K562 (cell line): ENCODE measurements at regions not wholly inside any gene's neighbourhood (a gene's known extent, or its start where the extent isn't known, plus 50 kb on each side); places are given as distances from the start of the nearest gene placed in this dataset.

Source experiments
- ARID3A ChIP-seq: IDR thresholded peaks from 2 replicates; pipeline ENCODE4 v1.6.1; 2012; ENCODE audit warnings: low read depth, low read length, improper control_type of control experiment, borderline replicate concordance
- CCNT2 ChIP-seq: IDR thresholded peaks from 2 replicates; pipeline ENCODE4 v1.6.1; 2011; ENCODE audit warnings: borderline replicate concordance, low read depth, mild to moderate bottlenecking, moderate library complexity, mixed read lengths, low read length; ENCODE audit not compliant: insufficient read length; ENCODE audit errors: extremely low read depth
- CHD4 ChIP-seq: fragments of 200-600 bp; sonication (generic); IDR thresholded peaks from 3 replicates; pipeline ENCODE4 v1.6.1; 2012; ENCODE audit warnings: low read depth, mild to moderate bottlenecking, mixed read lengths, low read length, inconsistent platforms; ENCODE audit not compliant: insufficient read depth, insufficient replicate concordance, poor library complexity, severe bottlenecking
- HMGXB4 ChIP-seq: sonication (generic); formaldehyde crosslinking; IDR thresholded peaks from 2 replicates; pipeline ENCODE4 v1.8.1; 2023; ENCODE audit warnings: mild to moderate bottlenecking, missing genetic modification reagents
- JUN ChIP-seq, 2 experiments: sonication (generic) in 1 of 2; formaldehyde crosslinking in 1 of 2; IDR thresholded peaks; 2 replicates each; pipeline versions ENCODE4 v1.6.1 to v1.8.0; 2012 to 2022; ENCODE audit warnings: borderline replicate concordance in 2 of 2, mild to moderate bottlenecking in 2 of 2, improper control_type of control experiment in 1 of 2, low read depth in 1 of 2, low read length in 1 of 2, missing genetic modification reagents in 1 of 2
- NRF1 ChIP-seq, 2 experiments: fragments of 450-650 bp; IDR thresholded peaks in 1 of 2; conservative IDR thresholded peaks in 1 of 2; 2 replicates each; pipeline ENCODE4 v1.6.1; 2014; ENCODE audit warnings: mild to moderate bottlenecking in 2 of 2
- PATZ1 ChIP-seq: fragments of 250-450 bp; sonication (Bioruptor Pico); IDR thresholded peaks from 2 replicates; pipeline ENCODE4 v1.5.0; 2020; ENCODE audit warnings: mild to moderate bottlenecking, borderline replicate concordance
- POLR2AphosphoS5 ChIP-seq: IDR thresholded peaks from 2 replicates; pipeline ENCODE4 v1.6.1; 2011; ENCODE audit warnings: mild to moderate bottlenecking, low read depth, low read length, moderate library complexity; ENCODE audit not compliant: control insufficient read depth, insufficient read depth
- PRMT5 ChIP-seq: sonication (generic); formaldehyde crosslinking; IDR thresholded peaks from 2 replicates; pipeline ENCODE4 v1.5.0; 2020; ENCODE audit warnings: missing genetic modification reagents
- RBM39 ChIP-seq: fragments of 200-400 bp; formaldehyde crosslinking; optimal IDR thresholded peaks from 2 replicates; pipeline ENCODE3; 2018; ENCODE audit warnings: low read depth, low read length
- SMARCE1 ChIP-seq: fragments of 450-650 bp; IDR thresholded peaks from 2 replicates; pipeline ENCODE4 v1.7.1; 2016; ENCODE audit warnings: mild to moderate bottlenecking
- TBL1XR1 ChIP-seq, 2 experiments: IDR thresholded peaks; 2 replicates each; pipeline ENCODE4 v1.6.1; 2012; ENCODE audit warnings: improper control_type of control experiment in 2 of 2, low read length in 2 of 2, mild to moderate bottlenecking in 1 of 2
- THRA ChIP-seq: fragments of 450-650 bp; IDR thresholded peaks from 2 replicates; pipeline ENCODE4 v1.6.1; 2017; ENCODE audit warnings: mild to moderate bottlenecking, moderate library complexity
- ZBTB33 ChIP-seq: sonication (generic); formaldehyde crosslinking; IDR thresholded peaks from 2 replicates; pipeline ENCODE4 v1.8.1; 2023; ENCODE audit warnings: mild to moderate bottlenecking, missing genetic modification reagents
- ZNF780A ChIP-seq: fragments of 250-450 bp; sonication (Bioruptor Pico); IDR thresholded peaks from 2 replicates; pipeline ENCODE4 v1.5.0; 2021; ENCODE audit warnings: mild to moderate bottlenecking

GRCh38 chr4:32002037-32002747 lies 1282.0 kb downstream of the PCDH7 start (continued):
- TF ChIP-seq JUN (IDR thresholded peaks at IDR 0.05; ENCODE audit: borderline replicate concordance, low read depth, low read length), result no peak
- TF ChIP-seq JUN (CRISPR knock-in tag; IDR thresholded peaks at IDR 0.05; ENCODE audit: borderline replicate concordance), result no peak
- TF ChIP-seq POLR2AphosphoS5, result peak; percentile 91
- no peak for TF ChIP-seq NRF1 (conservative IDR thresholded peaks at IDR 0.05 in 1 of 2, IDR thresholded peaks at IDR 0.05 in 1 of 2)
- TF ChIP-seq CHD4, result no peak
- no peak for TF ChIP-seq PRMT5
- TF ChIP-seq THRA, result no peak
- peak; percentile 93 for TF ChIP-seq SMARCE1
- no peak for TF ChIP-seq RBM39
- TF ChIP-seq ARID3A, result peak; percentile 78; the same call in 1 of the 2 replicates
- peak; percentile 87 for TF ChIP-seq CCNT2
- TF ChIP-seq ZNF780A, result no peak
- TF ChIP-seq TBL1XR1 (IDR thresholded peaks at IDR 0.05; ENCODE audit: low read length in 2 of 2), result peak in 1 of 2 experiments; percentile 90; a peak in 2 of 4 replicates
- no peak for TF ChIP-seq PATZ1 (CRISPR knock-in tag)
- no peak for TF ChIP-seq ZBTB33 (CRISPR knock-in tag)
- TF ChIP-seq HMGXB4 (CRISPR knock-in tag), result no peak
